AG04450 (cell line): ENCODE measurements at regions not wholly inside any gene's neighbourhood (a gene's known extent, or its start where the extent isn't known, plus 50 kb on each side); places are given as distances from the start of the nearest gene placed in this dataset.

ENCODE experiments used
- CTCF ChIA-PET: fragments of 300-600, 350-600 bp; formaldehyde crosslinking; extraction: SDS; loops from one replicate; lab custom pipeline; 2022; ENCODE audit warnings: antibody characterized with exemption, inconsistent platforms; lab: Charles Lee
- POLR2A ChIA-PET: fragments of 350-600 bp; formaldehyde crosslinking; extraction: SDS; loops from one replicate; lab custom pipeline; 2021; ENCODE audit warnings: antibody characterized with exemption, inconsistent platforms; lab: Yijun Ruan, JAX
- DNase-seq: peaks from one replicate; pipeline ENCODE4 v3.0.0-alpha.2; 2011; ENCODE audit warnings: low read depth, low spot score
- H3K27ac ChIP-seq: one replicate; pipeline ENCODE4 v1.5.1; 2012; ENCODE audit warnings: low read depth, low read length, control low read depth
- H3K27me3 ChIP-seq: one replicate; pipeline ENCODE4 v1.6.0; 2012; ENCODE audit warnings: low read length; ENCODE audit not compliant: control insufficient read depth, insufficient read depth
- H3K4me3 ChIP-seq: 2 replicates; pipeline ENCODE4 v1.5.1; 2011; ENCODE audit warnings: mild to moderate bottlenecking, low read depth, low read length, control low read depth
- H3K9me3 ChIP-seq: 2 replicates; pipeline ENCODE4 v1.5.1; 2012; ENCODE audit warnings: low read length; ENCODE audit not compliant: control insufficient read depth, insufficient read depth
- CTCF ChIP-seq: IDR thresholded peaks from 2 replicates; pipeline ENCODE4 v1.5.1; 2011; ENCODE audit warnings: low read depth, low read length, control low read depth, inconsistent platforms

GRCh38 chr13:82344867-82345266, 1537.4 kb downstream of the SLITRK1 start:
- DNase-seq, result no peak
- TF ChIP-seq CTCF, result no peak
- ChIA-PET CTCF (no interaction called here), POLR2A (no interaction called here)
- H3K27me3 ChIP-seq, result no peaks in the 10 kb centered on the region
- H3K4me3 ChIP-seq, result no peak overlapping the region
- H3K27ac ChIP-seq, result no peak overlapping the region
- peaks cover 4% of the 10 kb centered on the region; the same call in 1 of the 2 replicates for H3K9me3 ChIP-seq

GRCh38 chr13:82341116-82341515, 1541.2 kb downstream of the SLITRK1 start:
- TF ChIP-seq CTCF, result no peak
- Histone ChIP-seq H3K27me3 (no peaks in the 10 kb centered on the region), H3K27ac (no peak overlapping the region), H3K4me3 (no peak overlapping the region), H3K9me3 (no peaks in the 10 kb centered on the region)
- POLR2A ChIA-PET, result no interaction called here
- no peak for DNase-seq
- CTCF ChIA-PET, result no interaction called here

GRCh38 chr13:82330499-82330898, 1551.8 kb downstream of the SLITRK1 start:
- ChIA-PET CTCF (interaction anchor here (0.6 to 3.0 kb wide), 3 partner anchors 237 to 1161 kb away, joined by 3 to 27 read pairs (median 3); no protein-coding TSS in a partner anchor), POLR2A (no interaction called here)
- H3K4me3 ChIP-seq, result no peak overlapping the region
- TF ChIP-seq CTCF, result peak; percentile 52
- H3K27me3 ChIP-seq, result no peaks in the 10 kb centered on the region
- H3K9me3 ChIP-seq, result no peaks in the 10 kb centered on the region
- DNase-seq, result no peak
- no peak overlapping the region for H3K27ac ChIP-seq

- CTCF ChIA-PET, result no interaction called here
Observed at GRCh38 chr13:82323101-82323500, 1559.2 kb downstream of the SLITRK1 start.

GRCh38 chr13:82305588-82305987, 1576.7 kb downstream of the SLITRK1 start:
- POLR2A ChIA-PET, result no interaction called here
- H3K27me3 ChIP-seq, result no peaks in the 10 kb centered on the region
- peaks cover 6% of the 10 kb centered on the region; the same call in 1 of the 2 replicates for H3K9me3 ChIP-seq
- CTCF ChIA-PET, result no interaction called here
- H3K4me3 ChIP-seq, result no peak overlapping the region
- no peak overlapping the region for H3K27ac ChIP-seq
- TF ChIP-seq CTCF, result no peak
- DNase-seq, result no peak

More at GRCh38 chr13:82323101-82323500, 1559.2 kb downstream of the SLITRK1 start:
- POLR2A ChIA-PET, result no interaction called here
- no peak for DNase-seq
- no peak for TF ChIP-seq CTCF
- no peak overlapping the region for H3K27ac ChIP-seq
- no peaks in the 10 kb centered on the region for H3K27me3 ChIP-seq
- no peaks in the 10 kb centered on the region for H3K9me3 ChIP-seq
- no peak overlapping the region for H3K4me3 ChIP-seq
